HUES48 (cell line): ENCODE measurements at regions not wholly inside any gene's neighbourhood (a gene's known extent, or its start where the extent isn't known, plus 50 kb on each side); places are given as distances from the start of the nearest gene placed in this dataset.

Source experiments
- H3K27ac ChIP-seq: one replicate; pipeline ENCODE4 v1.7.0; 2013; ENCODE audit warnings: low read depth, low read length, inconsistent platforms
- H3K27me3 ChIP-seq: 2 replicates; pipeline ENCODE4 v1.6.1; 2013; ENCODE audit warnings: mild to moderate bottlenecking, low read length; ENCODE audit not compliant: control insufficient read depth, insufficient read depth
- H3K36me3 ChIP-seq: 2 replicates; pipeline ENCODE4 v1.6.1; 2013; ENCODE audit warnings: low read length; ENCODE audit not compliant: control insufficient read depth, insufficient read depth
- H3K4me1 ChIP-seq: 2 replicates; pipeline ENCODE4 v1.6.1; 2013; ENCODE audit warnings: mild to moderate bottlenecking, low read length; ENCODE audit not compliant: control insufficient read depth, insufficient read depth
- H3K4me3 ChIP-seq: 2 replicates; pipeline ENCODE4 v1.5.1; 2013; ENCODE audit warnings: mild to moderate bottlenecking, low read depth, low read length
- H3K9ac ChIP-seq: 2 replicates; pipeline ENCODE4 v1.6.1; 2013; ENCODE audit warnings: mild to moderate bottlenecking, low read depth, low read length, moderate library complexity
- H3K9me3 ChIP-seq: 2 replicates; pipeline ENCODE4 v1.6.1; 2013; ENCODE audit warnings: low read length; ENCODE audit not compliant: control insufficient read depth, insufficient read depth

DNA sequence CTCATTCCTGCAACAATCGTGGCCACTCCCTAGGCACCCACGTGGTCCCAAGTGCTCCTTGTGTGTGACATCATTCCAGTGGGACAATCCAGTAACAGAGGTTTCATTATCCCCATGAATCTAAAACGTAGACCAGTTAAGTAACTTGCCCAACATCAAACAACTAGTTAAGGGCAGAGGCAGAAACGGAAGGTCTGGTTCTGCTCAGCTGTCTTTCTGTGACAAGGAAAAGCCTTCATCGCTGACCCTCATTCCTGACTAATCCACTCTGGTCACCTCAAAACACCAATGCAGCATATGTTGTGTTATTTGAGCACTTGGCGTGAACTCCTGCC, 261.4 kb upstream of the JARID2 start:
- Histone ChIP-seq H3K9ac (no peak overlapping the region), H3K36me3 (peaks cover 26% of the 10 kb centered on the region; the same call in 1 of the 2 replicates), H3K27me3 (no peaks in the 10 kb centered on the region), H3K9me3 (no peaks in the 10 kb centered on the region), H3K4me3 (no peak overlapping the region), H3K4me1 (peaks cover 15% of the 10 kb centered on the region), H3K27ac (no peak overlapping the region)

DNA sequence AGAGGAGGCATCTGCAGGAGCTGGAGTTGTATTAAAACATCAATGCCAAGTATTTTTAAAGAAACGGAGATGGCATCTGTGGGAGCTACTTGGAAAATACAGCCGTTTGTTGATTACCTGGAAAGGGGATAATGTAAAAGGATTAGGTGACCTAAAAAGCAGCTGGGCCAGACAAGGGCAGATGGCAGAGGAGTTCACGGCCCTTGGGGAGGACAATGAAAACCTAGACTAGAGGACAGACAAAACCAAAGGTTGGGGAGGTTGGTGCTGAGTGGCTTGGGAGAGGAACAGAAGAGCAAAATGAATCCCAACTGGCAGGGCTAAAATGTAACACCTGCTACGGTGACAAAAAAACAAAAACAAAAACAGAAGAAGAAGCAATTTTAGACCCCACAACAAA, 260.5 kb upstream of the JARID2 start:
- H3K36me3 ChIP-seq, result peaks cover 26% of the 10 kb centered on the region; the same call in 1 of the 2 replicates
- no peaks in the 10 kb centered on the region for H3K9me3 ChIP-seq
- peaks cover 15% of the 10 kb centered on the region for H3K4me1 ChIP-seq
- no peak overlapping the region for H3K4me3 ChIP-seq
- no peak overlapping the region for H3K9ac ChIP-seq
- H3K27me3 ChIP-seq, result no peaks in the 10 kb centered on the region
- H3K27ac ChIP-seq, result no peak overlapping the region

DNA sequence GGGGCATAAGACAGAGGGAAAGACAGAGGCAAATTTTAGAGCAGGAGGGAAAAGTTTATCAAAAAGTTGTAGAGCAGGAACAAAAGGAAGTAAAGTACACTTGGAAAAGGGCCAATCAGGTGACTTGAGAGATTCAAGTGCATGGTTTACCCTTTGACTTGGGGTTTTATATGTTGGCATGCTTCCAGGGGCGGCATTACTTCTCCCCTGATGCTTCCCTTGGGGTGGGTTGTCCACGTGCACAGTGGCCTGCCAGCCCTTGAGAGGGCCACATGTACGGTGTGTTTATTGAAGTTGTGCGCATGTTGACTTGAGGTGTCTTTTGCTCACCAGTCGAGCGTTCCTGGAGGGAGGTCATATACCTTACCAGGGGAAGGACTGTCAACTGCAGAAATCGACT, 259.5 kb upstream of the JARID2 start:
- Histone ChIP-seq H3K4me3 (no peak overlapping the region), H3K9me3 (no peaks in the 10 kb centered on the region), H3K27me3 (no peaks in the 10 kb centered on the region), H3K9ac (no peak overlapping the region), H3K27ac (no peak overlapping the region), H3K36me3 (peaks cover 26% of the 10 kb centered on the region; the same call in 1 of the 2 replicates), H3K4me1 (peaks cover 15% of the 10 kb centered on the region)

DNA sequence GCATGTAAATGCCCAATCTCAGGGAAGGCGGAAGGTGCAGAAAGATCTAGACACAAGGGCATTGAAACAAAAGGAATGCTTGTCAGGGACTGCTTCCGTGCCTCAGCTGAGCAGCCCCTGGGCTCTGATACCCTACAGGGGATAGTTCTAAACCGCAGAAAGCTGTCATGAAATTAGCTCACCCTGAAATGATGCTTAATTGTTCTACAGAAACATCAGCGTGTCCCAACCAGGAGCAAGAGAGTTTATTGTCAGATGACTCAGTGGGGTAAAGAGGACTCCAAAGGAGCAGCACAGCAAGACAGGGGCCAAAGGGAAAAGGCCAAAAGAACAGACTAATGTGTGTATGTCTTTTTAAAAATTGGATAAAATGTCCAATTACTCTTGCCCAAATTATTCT, 258.4 kb upstream of the JARID2 start:
- Histone ChIP-seq H3K4me1 (peaks cover 15% of the 10 kb centered on the region), H3K27me3 (no peaks in the 10 kb centered on the region), H3K9me3 (no peaks in the 10 kb centered on the region), H3K27ac (no peak overlapping the region), H3K36me3 (peaks cover 26% of the 10 kb centered on the region; the same call in 1 of the 2 replicates), H3K4me3 (no peak overlapping the region), H3K9ac (no peak overlapping the region)

DNA sequence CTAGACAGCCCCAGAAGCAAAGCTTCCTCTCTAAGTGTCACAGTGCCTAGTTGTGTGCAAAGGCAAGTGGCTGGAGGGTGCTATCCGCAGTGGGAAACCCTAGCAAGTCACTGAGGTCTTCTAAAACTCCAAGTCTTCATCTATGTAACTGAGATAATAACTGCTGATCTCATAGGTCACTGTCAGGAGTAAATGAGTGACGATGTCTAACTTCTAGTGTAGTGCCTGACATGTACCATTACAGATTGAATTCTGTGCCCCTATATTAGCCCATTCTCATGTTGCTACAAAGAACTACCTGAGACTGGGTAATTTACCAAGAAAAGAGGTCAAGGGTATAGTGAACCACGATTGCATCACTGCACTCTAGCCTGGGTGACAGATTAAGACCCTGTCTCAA, 253.5 kb upstream of the JARID2 start:
- Histone ChIP-seq H3K27me3 (no peaks in the 10 kb centered on the region), H3K36me3 (peaks cover 36% of the 10 kb centered on the region), H3K9ac (no peak overlapping the region), H3K9me3 (no peaks in the 10 kb centered on the region), H3K27ac (no peak overlapping the region), H3K4me3 (no peak overlapping the region), H3K4me1 (no peaks in the 10 kb centered on the region)

DNA sequence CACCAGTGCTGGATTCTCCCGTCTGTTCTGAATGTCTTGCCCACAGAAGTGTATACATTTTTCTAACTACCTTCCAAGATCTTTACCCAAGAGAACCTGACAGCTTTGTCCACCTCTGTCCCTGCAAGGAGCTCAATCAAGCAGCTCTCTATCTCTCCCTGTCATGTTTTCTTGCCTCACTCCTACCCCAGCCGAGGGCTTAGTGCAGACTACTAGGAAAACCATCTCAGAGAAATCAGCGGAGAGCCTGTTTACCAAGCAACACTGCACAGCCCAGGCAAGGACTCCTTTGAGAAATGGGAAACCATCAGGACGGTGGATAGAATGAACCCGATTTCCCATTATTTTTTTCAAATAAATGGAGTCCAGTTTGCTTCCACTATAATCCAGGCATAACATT, 250.7 kb upstream of the JARID2 start:
- H3K27ac ChIP-seq, result no peak overlapping the region
- no peaks in the 10 kb centered on the region for H3K27me3 ChIP-seq
- H3K9me3 ChIP-seq, result no peaks in the 10 kb centered on the region
- no peaks in the 10 kb centered on the region for H3K4me1 ChIP-seq
- peaks cover 27% of the 10 kb centered on the region for H3K36me3 ChIP-seq
- H3K9ac ChIP-seq, result no peak overlapping the region
- no peak overlapping the region for H3K4me3 ChIP-seq

DNA sequence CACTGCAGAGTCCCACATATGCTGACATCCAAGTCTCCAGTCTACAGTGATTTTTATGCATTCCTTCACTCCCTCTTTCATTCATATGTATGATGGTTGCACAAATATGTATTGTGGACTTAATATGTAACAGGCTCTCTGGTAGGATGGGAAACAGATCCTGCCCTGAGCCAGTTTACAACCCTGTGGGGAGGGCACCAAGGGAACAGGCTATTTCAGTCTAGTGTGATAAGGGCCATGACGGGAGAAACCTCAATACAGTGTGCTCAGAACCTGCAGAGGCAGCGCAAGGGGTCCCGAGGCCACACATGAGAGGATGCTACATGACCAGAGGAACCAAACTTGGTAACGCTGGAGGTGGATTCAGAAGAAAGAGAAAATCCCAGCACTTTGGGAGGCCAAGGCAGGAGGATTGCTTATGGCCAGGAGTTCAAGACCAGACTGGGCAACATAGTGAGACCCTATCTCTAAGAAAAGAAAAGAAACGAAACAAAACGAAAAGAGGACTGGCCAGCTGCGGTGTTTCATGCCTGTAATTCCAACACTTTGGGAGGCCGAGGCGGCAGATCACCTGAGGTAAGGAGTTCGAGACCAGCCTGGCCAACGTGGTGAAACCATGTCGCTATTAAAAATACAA, 249.8 kb upstream of the JARID2 start:
- Histone ChIP-seq H3K9ac (no peak overlapping the region), H3K9me3 (no peaks in the 10 kb centered on the region), H3K27me3 (no peaks in the 10 kb centered on the region), H3K27ac (no peak overlapping the region), H3K36me3 (peaks cover 27% of the 10 kb centered on the region), H3K4me3 (no peak overlapping the region), H3K4me1 (no peaks in the 10 kb centered on the region)

DNA sequence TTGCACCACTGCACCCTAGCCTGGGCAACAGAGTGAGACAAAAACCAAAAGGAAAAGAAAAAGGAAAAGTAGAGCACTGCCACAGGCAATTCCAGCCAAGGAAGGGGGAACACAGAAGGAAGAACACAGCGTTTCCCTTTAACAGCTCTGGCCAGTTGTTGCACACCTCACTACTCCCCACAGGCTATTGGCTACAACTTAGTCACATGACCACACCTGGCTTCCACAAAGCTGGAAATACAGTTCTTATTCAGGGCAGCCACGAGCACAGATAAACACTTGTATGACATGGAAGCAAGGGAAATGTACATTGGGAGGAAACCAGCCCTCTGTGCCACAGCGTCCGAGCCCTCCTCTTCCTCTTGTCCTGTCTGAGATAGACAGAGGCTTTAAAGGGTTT, 249.0 kb upstream of the JARID2 start:
- Histone ChIP-seq H3K9me3 (no peaks in the 10 kb centered on the region), H3K27ac (no peak overlapping the region), H3K27me3 (no peaks in the 10 kb centered on the region), H3K4me3 (no peak overlapping the region), H3K4me1 (no peaks in the 10 kb centered on the region), H3K36me3 (peaks cover 28% of the 10 kb centered on the region), H3K9ac (no peak overlapping the region)

DNA sequence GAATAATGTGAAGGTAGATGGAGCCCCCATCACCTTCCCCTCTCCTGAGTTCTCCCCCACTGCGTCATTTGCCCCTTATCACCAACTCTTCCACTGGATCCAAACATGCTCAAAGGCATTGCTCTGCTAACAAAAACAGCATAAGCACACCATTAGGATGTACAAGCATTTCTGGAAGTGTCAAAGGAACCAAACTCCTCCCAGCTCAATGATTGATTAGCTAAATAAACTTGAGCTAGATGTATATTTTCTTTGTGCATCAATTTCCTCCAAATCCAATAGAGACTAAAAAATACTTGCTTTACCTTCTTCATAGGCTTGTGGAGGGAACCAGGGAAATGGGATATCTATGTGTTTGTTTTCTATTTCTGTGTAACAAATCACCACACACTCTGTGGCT, 248.4 kb upstream of the JARID2 start:
- H3K4me3 ChIP-seq, result no peak overlapping the region

DNA sequence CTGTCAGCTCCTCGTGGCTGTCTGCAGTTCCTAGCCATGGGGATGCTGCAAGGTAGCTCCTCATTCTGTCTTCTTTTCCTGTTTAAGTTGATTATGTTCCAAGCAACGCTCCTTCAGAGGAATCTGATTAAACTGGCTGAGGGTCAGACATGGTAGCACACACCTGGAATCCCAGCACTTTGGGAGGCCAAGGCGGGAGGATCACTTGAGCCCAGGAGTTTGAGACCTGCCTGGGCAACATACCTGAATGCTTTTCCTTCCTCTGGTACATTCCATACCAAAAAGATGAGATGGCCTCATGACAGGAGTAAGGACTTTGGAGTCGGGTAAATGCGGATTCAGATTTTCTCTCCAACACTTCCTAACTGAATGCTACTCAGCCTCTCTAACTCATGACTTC, 246.8 kb upstream of the JARID2 start:
- H3K9ac ChIP-seq, result no peak overlapping the region
- H3K9me3 ChIP-seq, result no peaks in the 10 kb centered on the region
- H3K27ac ChIP-seq, result no peak overlapping the region
- no peaks in the 10 kb centered on the region for H3K27me3 ChIP-seq
- no peak overlapping the region for H3K4me3 ChIP-seq
- H3K36me3 ChIP-seq, result peaks cover 31% of the 10 kb centered on the region
- H3K4me1 ChIP-seq, result no peaks in the 10 kb centered on the region

More for the DNA sequence above, 248.4 kb upstream of the JARID2 start:
- H3K4me1 ChIP-seq, result no peaks in the 10 kb centered on the region
- H3K36me3 ChIP-seq, result peaks cover 31% of the 10 kb centered on the region
- H3K9ac ChIP-seq, result no peak overlapping the region
- H3K27me3 ChIP-seq, result no peaks in the 10 kb centered on the region
- H3K9me3 ChIP-seq, result no peaks in the 10 kb centered on the region
- no peak overlapping the region for H3K27ac ChIP-seq

DNA sequence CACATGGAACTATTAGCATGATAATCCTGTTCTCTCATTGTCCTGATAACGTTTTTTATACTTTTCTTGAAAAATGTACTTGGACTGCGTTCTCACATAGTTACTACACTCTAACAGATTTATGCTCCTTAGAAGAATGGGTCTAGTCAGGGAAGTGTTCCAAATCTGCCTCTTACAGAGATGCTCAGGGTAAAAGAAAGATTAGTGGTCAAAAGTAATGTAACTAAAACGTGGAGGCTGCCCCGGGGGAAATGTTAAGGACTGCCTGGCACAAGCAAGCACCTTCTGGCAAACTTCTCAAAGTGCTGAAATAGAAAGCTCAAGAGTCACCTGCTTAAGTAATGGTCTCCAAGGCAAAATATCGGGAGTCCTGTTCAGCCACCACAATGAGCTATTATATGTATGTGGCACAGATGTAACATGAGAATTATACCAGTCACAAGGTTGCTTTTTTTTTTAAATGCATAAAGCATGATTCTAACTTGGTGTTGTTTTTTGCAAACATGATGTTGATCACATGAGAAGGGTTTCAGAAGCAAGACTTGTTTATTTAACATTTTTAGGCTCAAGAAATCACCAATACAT, 244.5 kb upstream of the JARID2 start:
- Histone ChIP-seq H3K9me3 (no peaks in the 10 kb centered on the region), H3K36me3 (peaks cover 36% of the 10 kb centered on the region), H3K4me3 (no peak overlapping the region), H3K27ac (no peak overlapping the region), H3K27me3 (no peaks in the 10 kb centered on the region), H3K4me1 (no peaks in the 10 kb centered on the region), H3K9ac (no peak overlapping the region)
